Stomach (tissue), 4 donors: ENCODE measurements at regions not wholly inside any gene's neighbourhood (a gene's known extent, or its start where the extent isn't known, plus 50 kb on each side); places are given as distances from the start of the nearest gene placed in this dataset.

Experiments used
- CTCF ChIP-seq, 7 experiments: fragments of 450-650 bp in 4 of 7; fragments of 200-600 bp in 3 of 7; sonication (generic) in 3 of 7; IDR thresholded peaks; one replicate each; pipeline ENCODE4 v1.5.1; 2016 to 2019; ENCODE audit warnings: antibody characterized with exemption in 7 of 7, control low read depth in 2 of 7, mild to moderate bottlenecking in 1 of 7
- POLR2A ChIP-seq, 4 donors: fragments of 450-650 bp; IDR thresholded peaks; one replicate each; pipeline ENCODE4 v1.6.1; 2016; ENCODE audit warnings: antibody characterized with exemption in 4 of 4, control low read depth in 2 of 4, mild to moderate bottlenecking in 1 of 4, moderate library complexity in 1 of 4
- POLR2AphosphoS5 ChIP-seq, 3 donors: sonication (generic); formaldehyde crosslinking; IDR thresholded peaks; one replicate each; pipeline ENCODE4 v1.6.1; 2016; ENCODE audit warnings: antibody characterized with exemption in 3 of 3

GRCh38 chr3:24707936-24708335, 213.3 kb upstream of the THRB start:
- TF ChIP-seq POLR2A (IDR thresholded peaks at IDR 0.05) (no peak), CTCF (IDR thresholded peaks at IDR 0.05) (no peak), POLR2AphosphoS5 (IDR thresholded peaks at IDR 0.05) (no peak)
